Right renal pelvis (tissue), 4 donors: ENCODE measurements at regions not wholly inside any gene's neighbourhood (a gene's known extent, or its start where the extent isn't known, plus 50 kb on each side); places are given as distances from the start of the nearest gene placed in this dataset.

Experiments
- DNase-seq, 4 donors: peaks; one replicate each; pipeline ENCODE4 v3.0.0-alpha.2; 2013; ENCODE audit warnings: low read depth in 4 of 4, low spot score in 3 of 4, missing footprints in 1 of 4

GRCh38 chrX:39939678-39940077, 158.1 kb downstream of the BCOR start:
- DNase-seq: no peak

GRCh38 chrX:39941332-39941920, 156.3 kb downstream of the BCOR start:
- no peak for DNase-seq

GRCh38 chrX:39944416-39944815, 153.3 kb downstream of the BCOR start:
- DNase-seq: no peak

GRCh38 chrX:39945709-39946108, 152.0 kb downstream of the BCOR start:
- DNase-seq: no peak

- no peak for DNase-seq
These were observed 150.9 kb downstream of the BCOR start for GRCh38 chrX:39946822-39947221.

GRCh38 chrX:39948582-39948981, 149.2 kb downstream of the BCOR start:
- no peak for DNase-seq

- DNase-seq: no peak
These were observed 147.6 kb downstream of the BCOR start for GRCh38 chrX:39950018-39950688.

GRCh38 chrX:39952989-39953388, 144.8 kb downstream of the BCOR start:
- DNase-seq: no peak

GRCh38 chrX:39953879-39954278, 143.9 kb downstream of the BCOR start:
- DNase-seq: no peak

GRCh38 chrX:39954851-39955250, 142.9 kb downstream of the BCOR start:
- DNase-seq: no peak

GRCh38 chrX:39955625-39956024, 142.1 kb downstream of the BCOR start:
- no peak for DNase-seq

- DNase-seq: no peak
These were observed 140.9 kb downstream of the BCOR start for GRCh38 chrX:39956803-39957394.

- no peak for DNase-seq
These were observed 139.8 kb downstream of the BCOR start for GRCh38 chrX:39957816-39958566.

- no peak for DNase-seq
These were observed 138.9 kb downstream of the BCOR start for GRCh38 chrX:39958850-39959249.

- no peak for DNase-seq
These were observed 137.5 kb downstream of the BCOR start for GRCh38 chrX:39960219-39960618.

- DNase-seq: no peak
These were observed 136.3 kb downstream of the BCOR start for GRCh38 chrX:39961441-39961840.

- DNase-seq: no peak
These were observed 132.6 kb downstream of the BCOR start for GRCh38 chrX:39965051-39965573.

GRCh38 chrX:39966176-39966575, 131.6 kb downstream of the BCOR start:
- no peak for DNase-seq

GRCh38 chrX:39967348-39967747, 130.4 kb downstream of the BCOR start:
- DNase-seq: no peak

- DNase-seq: no peak
These were observed 128.5 kb downstream of the BCOR start for GRCh38 chrX:39969099-39969818.
